Heart right ventricle (tissue), 16 donors: ENCODE measurements at regions not wholly inside any gene's neighbourhood (a gene's known extent, or its start where the extent isn't known, plus 50 kb on each side); places are given as distances from the start of the nearest gene placed in this dataset.

Source experiments
- ATAC-seq, 8 donors: fragments of 200-7000 bp; cut with Tn5 transposase; one replicate each; pipeline ENCODE4 v1.9.1; 2020; ENCODE audit warnings: mild to moderate bottlenecking in 8 of 8, moderate library complexity in 8 of 8, moderate number of reproducible peaks in 1 of 8
- DNase-seq, 2 donors: peaks; one replicate each; pipeline ENCODE4 v3.0.0-alpha.2; 2020
- H3K27ac ChIP-seq, 10 donors: fragments of 200-600 bp; sonication (generic) in 2 of 10; one replicate each; pipeline versions ENCODE4 v1.5.0 to v1.8.0; 2020 to 2022; ENCODE audit warnings: mild to moderate bottlenecking in 3 of 10
- H3K27me3 ChIP-seq, 7 donors: fragments of 200-600 bp; one replicate each; pipeline ENCODE4 v1.8.0; 2021 to 2022; ENCODE audit warnings: mild to moderate bottlenecking in 2 of 7
- H3K36me3 ChIP-seq, 9 donors: fragments of 200-600 bp; sonication (generic) in 1 of 9; one replicate each; pipeline versions ENCODE4 v1.5.0 to v1.8.0; 2020 to 2022; ENCODE audit warnings: mild to moderate bottlenecking in 2 of 9
- H3K4me1 ChIP-seq, 9 donors: fragments of 200-600 bp; sonication (generic) in 1 of 9; one replicate each; pipeline versions ENCODE4 v1.5.0 to v1.8.0; 2020 to 2022; ENCODE audit warnings: mild to moderate bottlenecking in 4 of 9
- H3K4me3 ChIP-seq, 10 donors: fragments of 200-600 bp; sonication (generic) in 2 of 10; one replicate each; pipeline versions ENCODE4 v1.5.0 to v1.8.0; 2020 to 2022; ENCODE audit warnings: mild to moderate bottlenecking in 7 of 10, moderate library complexity in 2 of 10
- H3K9me3 ChIP-seq, 11 donors: fragments of 200-600 bp in 10 of 11; sonication (generic) in 2 of 11; one replicate each; pipeline versions ENCODE4 v1.5.0 to v1.8.0; 2013 to 2022; ENCODE audit warnings: mild to moderate bottlenecking in 2 of 11, control low read depth in 1 of 11, moderate library complexity in 1 of 11
- WGBS, 2 donors: extraction: QIAGEN DNeasy Blood & Tissue Kit; methylation state at CpG; one replicate each; pipeline ENCODE4 v1.1.7; 2013; ENCODE audit warnings: inconsistent platforms in 1 of 2; 5-methylcytosine and 5-hydroxymethylcytosine counted together
- intact Hi-C, 10 donors: fragments of 100-400 bp; cut with DNase I; formaldehyde crosslinking; loops; one replicate each; pipeline versions ENCODE4 v1.11.1 to v1.14.2; 2022
- TF ChIP-seq, protein P1 (sequence below), 9 donors: fragments of 200-600 bp; sonication (generic) in 2 of 9; IDR thresholded peaks; one replicate each; pipeline versions ENCODE4 v1.5.0 to v1.8.0; 2021 to 2022; ENCODE audit warnings: antibody characterized with exemption in 9 of 9, mild to moderate bottlenecking in 5 of 9, moderate library complexity in 1 of 9
- donor health status: Arrhythmogenic right ventricular cardiomyopathy.
- donor health status: ischemic (EF 13 %, LVEDD 7.1; RV severe dilation, severe dysfunction).
- donor health status: healthy with polysubstance abuse.
- donor health status: DM: no; HTN: yes; CAD: no.
- donor health status: DM: no; HTN: no; CAD: no.
- donor health status: ischemic (EF 25% LVEDD 6.9; RV normal size, moderate dysfunction).
- donor health status: ischemic (EF 25% LVEDD 5.7; RV mildly dilated, moderate dysfunction).
- donor health status: healthy.
- donor health status: DM: yes; HTN: yes; CAD: no.
- donor health status: Ischemic cardiomyopathy.
- donor health status: ischemic (EF 35%, LVEDD 5.7; RV mildly dilated, moderate dysfunction).
- donor health status: nonischemic (EF 11% LVEDD 7.7; RV severe dilation, severe dysfunction).
- donor health status: DM: yes; HTN: yes; CAD: no.
- donor health status: PGD.
- donor health status: ischemic (EF 29% LVEDD 5.4; RV normal size, mild dysfunction).
- donor health status: nonischemic (EF 23%, LVEDD 6.1; RV moderate dilation, normal function).

DNA sequence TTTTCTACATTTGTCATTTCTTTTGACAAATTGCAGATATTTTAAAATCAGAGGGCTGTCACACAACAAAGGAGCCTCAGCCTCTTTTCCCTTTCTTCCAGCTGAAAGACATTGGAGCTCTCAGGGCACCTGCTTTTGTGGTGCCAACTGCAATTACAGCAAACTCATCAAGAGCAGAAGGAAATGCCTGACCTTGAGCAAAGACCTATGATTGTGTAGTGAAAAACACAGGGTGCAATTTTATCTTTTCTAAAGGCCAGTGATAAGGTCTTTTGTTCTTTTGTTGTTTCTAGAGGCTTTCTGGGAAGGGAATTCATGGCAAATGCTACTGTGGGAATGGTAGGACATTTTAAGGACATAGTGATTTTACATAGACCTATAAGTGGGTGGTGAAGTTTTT lies 214.3 kb downstream of the OXSM start:
- TF ChIP-seq, protein P1, sequence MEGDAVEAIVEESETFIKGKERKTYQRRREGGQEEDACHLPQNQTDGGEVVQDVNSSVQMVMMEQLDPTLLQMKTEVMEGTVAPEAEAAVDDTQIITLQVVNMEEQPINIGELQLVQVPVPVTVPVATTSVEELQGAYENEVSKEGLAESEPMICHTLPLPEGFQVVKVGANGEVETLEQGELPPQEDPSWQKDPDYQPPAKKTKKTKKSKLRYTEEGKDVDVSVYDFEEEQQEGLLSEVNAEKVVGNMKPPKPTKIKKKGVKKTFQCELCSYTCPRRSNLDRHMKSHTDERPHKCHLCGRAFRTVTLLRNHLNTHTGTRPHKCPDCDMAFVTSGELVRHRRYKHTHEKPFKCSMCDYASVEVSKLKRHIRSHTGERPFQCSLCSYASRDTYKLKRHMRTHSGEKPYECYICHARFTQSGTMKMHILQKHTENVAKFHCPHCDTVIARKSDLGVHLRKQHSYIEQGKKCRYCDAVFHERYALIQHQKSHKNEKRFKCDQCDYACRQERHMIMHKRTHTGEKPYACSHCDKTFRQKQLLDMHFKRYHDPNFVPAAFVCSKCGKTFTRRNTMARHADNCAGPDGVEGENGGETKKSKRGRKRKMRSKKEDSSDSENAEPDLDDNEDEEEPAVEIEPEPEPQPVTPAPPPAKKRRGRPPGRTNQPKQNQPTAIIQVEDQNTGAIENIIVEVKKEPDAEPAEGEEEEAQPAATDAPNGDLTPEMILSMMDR (IDR thresholded peaks at IDR 0.05), result no peak
- DNase-seq (no peak), ATAC-seq (no peak)
- peaks cover 0 to 3% (median 0%) of the 10 kb centered on the region in 9 donors for H3K36me3 ChIP-seq
- H3K27ac ChIP-seq, result no peak overlapping the region
- H3K27me3 ChIP-seq, result no peaks in the 10 kb centered on the region
- no peak overlapping the region for H3K4me3 ChIP-seq
- intact Hi-C loops, result no loop called here
- H3K9me3 ChIP-seq, result peaks cover 0 to 41% (median 11%) of the 10 kb centered on the region in 11 donors
- peaks cover 0 to 10% (median 3%) of the 10 kb centered on the region in 9 donors for H3K4me1 ChIP-seq

DNA sequence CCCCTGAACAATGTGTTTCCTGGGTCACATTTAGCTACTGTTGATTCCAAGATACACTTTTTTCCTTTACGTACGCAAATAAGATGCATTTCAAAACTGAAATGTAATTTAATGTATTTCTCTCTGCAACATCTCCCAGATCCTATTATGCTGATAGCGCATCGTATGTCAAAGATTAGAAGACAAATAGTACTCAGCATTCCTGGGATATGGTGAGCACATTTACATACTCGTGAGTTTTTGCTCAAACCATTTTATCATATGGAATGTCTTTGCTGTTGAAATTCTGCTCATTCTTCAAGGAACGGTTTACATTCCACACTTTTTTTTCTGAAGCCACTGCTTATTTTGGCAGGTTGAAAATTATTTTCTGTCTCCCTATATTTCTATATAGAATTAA lies 221.4 kb downstream of the OXSM start:
- intact Hi-C loops, result no loop called here
- H3K9me3 ChIP-seq, result peaks cover 0 to 5% (median 0%) of the 10 kb centered on the region in 11 donors
- H3K4me3 ChIP-seq, result no peak overlapping the region
- no peak for DNase-seq
- ATAC-seq, result no peak
- TF ChIP-seq, protein P1 (IDR thresholded peaks at IDR 0.05), result no peak
- no peak overlapping the region for H3K27ac ChIP-seq
- WGBS, 2 donors, result 74 to 80% methylated on average over 6 of the region's 6 CpGs
- no peaks in the 10 kb centered on the region for H3K4me1 ChIP-seq
- no peaks in the 10 kb centered on the region for H3K27me3 ChIP-seq
- no peaks in the 10 kb centered on the region for H3K36me3 ChIP-seq

DNA sequence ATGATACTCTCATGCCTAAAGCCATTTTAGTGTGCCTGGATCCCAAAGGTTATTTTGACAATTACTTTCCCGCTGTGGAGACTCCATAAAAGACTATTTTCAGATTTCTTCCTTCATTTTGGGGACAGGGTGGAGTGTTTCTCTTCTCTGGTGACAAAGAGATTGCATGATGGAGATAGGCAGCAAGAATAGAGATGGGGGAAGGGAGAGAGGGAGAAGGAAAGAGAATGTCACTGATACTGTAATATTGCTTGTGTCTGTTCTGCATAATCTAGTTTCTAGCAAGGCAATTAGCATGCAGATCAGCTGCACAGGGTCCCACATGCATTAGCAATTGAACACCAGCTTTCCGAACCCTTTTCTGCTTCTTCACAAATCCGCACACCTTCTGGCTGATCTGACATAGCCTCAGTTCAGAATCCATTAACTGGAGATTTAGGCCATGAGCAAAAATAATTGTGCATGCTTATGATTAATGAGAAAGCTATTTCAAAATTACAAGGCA lies 222.4 kb downstream of the OXSM start:
- ATAC-seq, result no peak
- no peak for DNase-seq
- no peaks in the 10 kb centered on the region for H3K36me3 ChIP-seq
- H3K27me3 ChIP-seq, result no peaks in the 10 kb centered on the region
- TF ChIP-seq, protein P1 (IDR thresholded peaks at IDR 0.05), result no peak
- intact Hi-C loops, result no loop called here
- no peak overlapping the region for H3K4me3 ChIP-seq
- no peak overlapping the region for H3K27ac ChIP-seq
- H3K4me1 ChIP-seq, result no peaks in the 10 kb centered on the region
- 94 to 95% methylated on average over 3 of the region's 3 CpGs for WGBS, 2 donors
- peaks cover 0 to under 1% (median 0%) of the 10 kb centered on the region in 11 donors for H3K9me3 ChIP-seq

DNA sequence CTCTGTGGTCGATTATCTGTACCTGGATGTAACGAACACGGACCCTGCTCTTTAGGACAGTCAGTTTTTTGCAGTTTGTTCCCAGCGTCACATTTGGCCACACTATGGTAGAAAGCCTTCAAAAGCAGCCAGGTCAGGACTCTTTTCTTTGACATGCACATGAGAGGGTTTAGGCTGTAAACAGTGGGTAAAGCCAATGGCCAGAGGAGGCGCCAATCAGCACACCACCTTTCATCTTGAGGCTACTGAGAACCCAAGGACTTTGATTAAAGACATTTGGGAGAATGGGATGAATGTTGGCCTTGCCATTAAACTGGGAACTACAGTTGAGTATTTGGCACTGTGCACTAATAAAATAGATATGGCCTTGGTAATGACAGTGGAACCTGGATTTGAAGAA lies 225.9 kb downstream of the OXSM start:
- WGBS, 2 donors, result 91 to 96% methylated on average over 5 of the region's 5 CpGs
- H3K27me3 ChIP-seq, result no peaks in the 10 kb centered on the region
- intact Hi-C loops, result no loop called here
- H3K4me1 ChIP-seq, result peaks cover 0 to 16% (median 3%) of the 10 kb centered on the region in 9 donors
- H3K36me3 ChIP-seq, result no peaks in the 10 kb centered on the region
- ATAC-seq, result no peak
- H3K4me3 ChIP-seq, result no peak overlapping the region
- TF ChIP-seq, protein P1 (IDR thresholded peaks at IDR 0.05), result no peak
- no peak overlapping the region for H3K27ac ChIP-seq
- peaks cover 0 to 5% (median 0%) of the 10 kb centered on the region in 11 donors for H3K9me3 ChIP-seq
- DNase-seq, result no peak
